GM19438 (cell line): ENCODE measurements at regions not wholly inside any gene's neighbourhood (a gene's known extent, or its start where the extent isn't known, plus 50 kb on each side); places are given as distances from the start of the nearest gene placed in this dataset.

Experiments used
- ATAC-seq: cut with Tn5 transposase; IDR thresholded peaks from one replicate; pipeline ENCODE4 v1.9.1; 2021; ENCODE audit warnings: low read depth; ENCODE audit not compliant: unreplicated experiment

DNA sequence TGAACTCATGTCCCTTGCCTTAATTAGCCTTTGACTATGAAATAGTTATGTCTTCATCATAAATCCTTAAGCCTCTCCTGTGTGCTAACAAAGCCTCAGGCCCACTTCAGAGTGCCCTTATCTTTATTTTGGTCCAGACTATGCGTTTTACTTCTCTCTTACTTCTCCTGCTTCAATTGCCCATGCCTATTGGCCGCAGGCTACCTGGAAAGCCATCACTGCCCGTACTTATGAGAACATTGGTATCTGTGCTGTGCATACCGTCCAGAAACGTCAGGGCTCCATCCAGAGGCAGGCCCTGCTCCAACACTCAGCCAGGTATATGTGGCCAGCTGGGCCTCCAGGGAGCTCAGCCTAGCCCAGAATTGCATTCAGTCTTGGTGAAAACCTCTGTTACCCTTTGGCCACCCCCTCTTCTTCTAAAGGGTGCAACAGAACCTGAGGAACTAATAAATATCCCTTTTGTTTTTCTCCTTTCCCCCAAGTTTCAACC is 212.4 kb upstream of the MTPN start:
- ATAC-seq = no peak

DNA sequence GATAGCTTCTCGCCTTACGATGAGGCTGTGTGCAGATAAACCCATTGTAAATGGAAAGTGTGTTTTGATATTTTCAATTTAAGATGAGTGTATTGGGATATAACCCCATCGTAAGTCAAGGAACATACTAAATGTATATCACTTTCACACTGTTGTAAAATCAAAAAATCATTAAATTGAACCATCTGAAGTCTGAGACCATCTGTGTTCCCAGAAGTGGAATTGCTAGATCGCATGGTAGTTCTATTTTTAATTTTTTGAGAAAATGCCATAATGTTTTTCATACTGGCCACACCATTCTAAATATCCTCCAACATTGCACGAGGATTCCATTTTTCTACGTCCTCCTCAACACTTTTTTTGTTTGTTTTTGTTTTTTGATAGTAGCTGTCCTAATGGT is 209.1 kb upstream of the MTPN start:
- ATAC-seq = no peak

DNA sequence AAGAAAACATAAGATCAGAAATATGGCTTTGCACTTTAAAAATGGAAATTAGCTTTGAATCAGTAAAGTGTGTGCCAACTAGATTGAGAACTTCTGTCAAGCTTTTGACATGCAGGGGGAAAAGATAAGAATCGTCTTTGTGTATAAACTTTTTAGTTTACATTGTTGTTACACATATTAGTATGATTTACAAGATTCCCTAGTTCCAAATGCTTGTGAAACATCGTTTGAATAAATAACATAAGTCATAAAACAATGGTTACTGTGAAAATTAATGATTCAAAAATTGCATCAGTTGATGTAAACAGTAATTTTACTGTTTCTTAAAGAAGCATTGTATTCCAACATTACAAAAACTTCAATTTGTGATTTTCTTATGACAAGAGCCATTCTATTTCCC is 207.6 kb upstream of the MTPN start:
- no peak for ATAC-seq

DNA sequence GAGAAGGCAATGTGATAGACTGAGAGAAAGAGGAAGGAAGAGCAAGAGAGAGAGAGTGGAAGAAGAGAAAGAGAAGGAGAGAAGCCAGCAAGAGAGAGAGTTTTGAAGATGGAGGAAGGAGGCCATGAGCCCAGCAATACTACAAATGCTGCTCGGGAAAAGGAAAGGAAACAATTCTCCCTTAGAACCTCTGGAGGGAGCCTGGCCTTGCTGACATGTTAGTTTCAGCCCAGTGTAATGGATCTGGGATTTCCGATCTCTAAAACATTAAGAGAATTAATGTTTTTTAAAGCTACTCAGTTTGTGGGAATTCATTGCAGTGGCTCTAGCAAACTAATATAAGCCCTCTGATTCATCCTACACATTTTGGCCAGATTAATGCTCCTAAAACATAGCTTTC is 206.8 kb upstream of the MTPN start:
- ATAC-seq = no peak

DNA sequence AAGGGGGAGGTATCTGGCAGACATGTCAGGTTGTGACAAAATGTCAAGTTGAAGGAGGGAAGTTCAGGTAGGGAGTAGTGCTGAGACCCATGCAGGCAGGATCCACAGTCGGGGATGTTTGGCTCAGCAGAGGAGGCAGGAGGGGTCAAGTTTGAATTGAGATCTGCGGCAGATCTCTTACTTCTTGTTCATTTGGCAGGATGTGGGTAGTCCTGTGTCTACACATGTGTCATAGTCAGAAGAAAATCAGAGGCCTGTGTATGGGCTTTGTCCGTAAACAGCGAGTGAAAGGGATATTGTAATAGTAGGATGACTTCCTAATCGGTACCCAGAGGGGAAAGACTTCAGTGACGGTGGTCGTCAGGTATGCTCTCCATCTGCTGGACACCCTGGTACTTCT is 203.8 kb upstream of the MTPN start:
- no peak for ATAC-seq

DNA sequence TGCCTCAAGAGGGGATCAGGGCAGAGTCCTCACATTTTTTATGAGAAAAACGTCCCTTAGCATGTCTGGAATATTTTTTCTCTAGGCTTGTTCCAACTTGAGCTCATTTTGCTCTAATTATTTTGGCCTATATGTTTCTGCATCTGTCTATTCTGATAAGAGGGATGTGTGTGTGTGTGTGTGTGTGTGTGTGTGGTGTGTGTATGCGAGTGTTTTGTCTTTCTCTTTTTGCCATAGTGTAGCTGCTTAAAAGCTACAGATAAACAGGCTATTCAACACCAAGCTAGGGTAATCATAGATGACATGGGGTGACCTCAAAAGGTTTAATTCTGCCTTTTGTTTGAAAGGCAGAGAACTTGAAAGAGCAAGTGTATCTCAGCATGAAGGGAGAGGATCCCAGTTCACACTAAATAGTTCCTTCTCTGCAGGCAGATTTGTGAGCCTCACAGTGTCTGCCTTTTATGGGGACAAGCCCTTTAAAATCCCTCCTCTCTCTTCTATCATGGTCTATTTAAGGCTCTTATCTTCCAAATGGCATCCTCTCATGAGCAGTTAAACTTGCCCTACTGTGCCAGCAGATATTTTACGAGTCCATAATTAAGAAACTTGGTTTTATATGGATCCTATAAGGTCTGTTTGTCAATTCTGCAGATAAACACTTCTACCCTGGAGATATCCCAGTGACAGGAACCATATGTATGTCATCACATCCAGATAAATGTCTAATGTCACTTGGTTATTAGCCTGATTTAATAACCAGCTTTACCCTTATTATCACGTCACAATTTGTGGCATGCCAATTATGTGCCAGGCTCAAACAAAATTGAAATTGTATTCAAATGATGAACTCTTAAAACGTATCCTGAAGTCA is 202.9 kb upstream of the MTPN start:
- no peak for ATAC-seq

DNA sequence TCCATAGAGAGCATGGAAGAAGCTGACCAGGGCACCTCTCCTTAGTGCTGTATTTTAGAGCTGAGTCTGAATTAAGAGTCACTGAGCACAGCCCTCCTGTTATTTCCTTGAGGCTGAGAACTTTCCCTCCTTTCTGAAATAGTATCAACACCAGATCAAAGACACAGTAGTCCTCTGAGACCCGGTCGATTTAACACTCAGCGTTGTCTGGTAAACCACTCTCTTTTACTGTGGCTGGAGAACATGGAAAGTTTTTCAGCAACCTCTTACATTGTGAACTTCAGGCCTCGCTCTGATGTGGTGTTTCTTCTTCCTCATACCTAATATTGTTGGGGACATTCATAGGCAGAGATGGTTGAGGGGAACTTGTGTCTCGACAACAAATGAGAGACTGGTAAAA is 202.0 kb upstream of the MTPN start:
- ATAC-seq = no peak

DNA sequence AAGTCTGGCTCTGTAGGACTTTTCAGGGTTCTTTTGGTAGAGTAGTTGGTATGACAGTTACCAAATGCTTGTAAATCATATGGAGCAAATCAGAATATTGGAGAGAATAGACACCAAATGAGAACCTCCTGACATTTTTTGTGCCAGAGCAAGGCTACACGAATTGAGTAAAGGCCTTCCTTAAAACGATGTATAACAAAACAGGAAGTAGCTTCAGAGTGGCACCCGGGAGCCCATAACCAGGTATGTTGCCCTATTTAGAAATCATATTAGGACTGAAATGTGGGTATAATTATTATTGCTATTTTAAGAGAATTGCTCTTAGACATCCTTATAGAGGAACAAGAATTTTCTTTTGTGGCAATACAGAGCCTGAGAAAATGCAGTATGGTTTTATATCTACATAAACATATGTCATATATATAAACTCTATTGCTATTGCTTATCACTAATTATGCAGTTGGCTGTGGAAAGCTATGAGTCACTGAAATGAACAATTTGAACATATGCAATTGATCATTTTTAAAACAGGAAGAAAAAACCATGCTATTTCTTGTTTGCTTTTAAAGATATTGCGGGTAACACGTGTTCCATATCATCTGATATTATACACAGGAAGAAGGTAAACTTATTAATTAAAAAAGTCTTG is 197.4 kb upstream of the MTPN start:
- no peak for ATAC-seq

DNA sequence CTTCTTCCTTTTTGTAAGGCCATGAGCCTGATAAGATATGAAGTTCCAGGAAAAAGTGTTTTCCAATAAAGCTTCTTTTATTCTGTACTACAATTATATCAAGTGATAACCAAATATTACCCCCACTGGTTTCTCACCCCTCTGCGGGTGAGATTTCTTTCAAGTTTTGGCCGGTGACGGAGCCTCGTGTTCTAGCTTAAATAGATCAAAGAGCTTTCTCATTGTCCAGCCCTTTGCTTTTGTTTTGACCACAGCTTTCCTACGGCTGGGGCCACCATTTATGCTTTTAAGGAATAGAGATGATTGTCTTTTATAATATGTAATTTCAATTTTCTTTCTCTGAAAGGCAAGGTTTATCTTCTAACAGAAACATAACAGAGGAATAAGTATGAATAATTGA is 196.7 kb upstream of the MTPN start:
- ATAC-seq = no peak

DNA sequence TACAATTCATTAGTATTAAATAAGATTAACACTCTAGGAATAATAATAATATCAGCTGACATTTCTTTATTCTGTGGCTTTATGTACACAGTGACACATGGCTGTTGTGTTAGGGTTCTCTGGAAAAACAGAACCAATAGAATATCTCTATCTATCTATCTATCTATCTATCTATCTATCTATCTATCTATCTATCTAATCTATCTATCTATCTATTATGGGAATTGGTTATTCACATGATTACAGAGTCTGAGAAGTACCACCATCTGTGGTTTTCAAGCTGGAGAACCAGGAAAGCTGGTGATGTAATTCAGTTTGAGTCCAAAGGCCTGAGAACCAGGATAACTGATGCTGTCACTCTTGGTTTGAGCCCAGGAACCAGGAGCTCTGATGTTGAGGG is 194.1 kb upstream of the MTPN start:
- ATAC-seq = no peak

DNA sequence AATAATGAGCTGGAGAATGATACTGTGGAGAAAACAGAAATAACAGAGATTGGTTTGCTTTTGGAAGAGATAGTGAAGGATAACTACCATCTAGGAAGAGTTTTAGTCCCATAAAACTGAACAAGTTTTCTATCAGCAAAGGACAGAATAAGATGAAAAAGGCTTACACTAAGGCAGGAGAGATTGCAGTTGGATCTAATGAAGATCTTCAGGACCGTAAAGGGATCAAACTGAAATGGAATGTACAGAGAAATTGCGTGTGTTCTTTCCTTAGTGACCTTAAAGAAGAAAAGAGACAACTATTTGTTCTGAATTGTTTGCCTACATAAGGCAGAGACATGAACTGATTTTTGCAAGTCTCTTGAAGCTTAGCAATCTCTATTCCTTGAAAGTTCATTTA is 191.7 kb upstream of the MTPN start:
- ATAC-seq = no peak

DNA sequence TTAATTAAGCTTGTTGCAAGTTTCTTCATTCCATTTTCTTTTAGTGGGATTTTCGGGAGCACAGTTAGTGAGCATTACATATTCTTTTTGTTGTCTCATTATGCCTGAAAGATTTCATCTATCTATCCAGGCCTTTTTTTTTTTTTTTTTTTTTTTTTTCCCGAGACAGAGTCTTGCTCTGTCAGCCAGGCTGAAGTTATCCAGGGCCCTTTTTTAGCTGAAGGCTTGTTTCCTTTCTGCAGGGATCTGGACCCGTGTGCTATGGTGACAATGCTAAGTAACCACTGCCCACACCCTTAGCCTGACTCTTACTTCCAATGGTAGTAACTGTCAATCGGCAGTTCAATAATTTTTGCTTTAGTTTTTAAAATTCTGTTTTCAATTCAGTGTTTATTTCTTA is 190.8 kb upstream of the MTPN start:
- ATAC-seq = no peak

DNA sequence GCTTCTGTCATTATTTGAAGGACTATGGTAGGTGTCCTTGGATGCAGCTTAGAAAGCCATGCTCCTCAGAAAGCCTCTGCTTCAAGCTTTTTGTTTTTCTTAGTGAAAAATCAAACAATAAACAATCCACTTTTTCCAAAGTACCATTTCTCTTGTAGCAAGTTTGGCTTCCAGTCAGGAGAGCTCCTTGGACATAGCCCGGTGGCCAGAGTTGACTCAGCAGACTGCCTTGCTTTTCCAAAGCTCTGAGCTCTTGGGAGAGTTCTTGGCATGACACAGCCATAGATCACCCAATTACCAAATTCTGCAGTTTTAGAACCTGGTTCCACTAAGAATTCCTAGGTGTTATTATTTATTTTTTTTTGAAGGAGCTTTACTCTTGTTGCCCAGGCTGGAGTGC is 189.4 kb upstream of the MTPN start:
- no peak for ATAC-seq

DNA sequence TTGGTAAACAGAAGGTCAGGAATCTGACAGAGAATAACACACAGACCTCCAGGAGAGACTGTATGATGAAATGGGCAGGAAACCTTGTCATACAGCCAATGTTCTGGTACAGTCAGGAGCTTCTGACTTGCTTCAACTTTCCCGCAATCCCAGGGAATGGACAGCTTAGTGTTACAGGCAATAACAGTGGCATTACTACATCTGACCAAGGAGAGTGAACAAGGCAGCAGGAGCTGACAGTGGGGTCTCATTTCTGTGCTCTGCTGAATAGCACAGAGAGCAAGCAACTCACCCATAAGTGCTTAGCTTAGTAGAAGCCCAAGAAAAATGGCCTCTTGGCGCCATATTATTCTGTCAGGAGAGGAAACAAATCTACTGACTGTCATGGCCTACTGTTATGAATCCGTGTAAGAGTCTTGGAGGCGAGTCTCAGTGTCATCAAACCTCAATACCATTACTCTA is 186.2 kb upstream of the MTPN start:
- ATAC-seq = no peak

DNA sequence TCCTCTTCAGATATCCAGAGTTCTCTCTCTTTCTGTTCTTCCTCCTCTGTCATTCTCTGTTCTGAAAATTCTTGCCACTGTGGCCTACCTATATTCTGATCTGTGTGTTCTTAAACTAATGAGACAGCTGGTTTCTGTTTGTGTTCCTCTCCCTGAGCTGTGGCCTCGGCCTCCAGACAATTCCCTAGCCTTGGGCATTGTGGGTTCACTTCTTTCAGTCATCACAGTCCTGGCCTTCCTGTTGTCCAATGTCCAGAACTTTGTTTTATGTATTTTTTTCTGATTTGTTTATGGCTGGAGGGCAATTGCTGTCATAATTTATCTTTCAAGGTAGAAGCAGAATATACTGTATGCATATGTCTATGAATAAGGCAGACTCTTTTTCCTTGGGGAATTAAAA is 173.2 kb upstream of the MTPN start:
- no peak for ATAC-seq

DNA sequence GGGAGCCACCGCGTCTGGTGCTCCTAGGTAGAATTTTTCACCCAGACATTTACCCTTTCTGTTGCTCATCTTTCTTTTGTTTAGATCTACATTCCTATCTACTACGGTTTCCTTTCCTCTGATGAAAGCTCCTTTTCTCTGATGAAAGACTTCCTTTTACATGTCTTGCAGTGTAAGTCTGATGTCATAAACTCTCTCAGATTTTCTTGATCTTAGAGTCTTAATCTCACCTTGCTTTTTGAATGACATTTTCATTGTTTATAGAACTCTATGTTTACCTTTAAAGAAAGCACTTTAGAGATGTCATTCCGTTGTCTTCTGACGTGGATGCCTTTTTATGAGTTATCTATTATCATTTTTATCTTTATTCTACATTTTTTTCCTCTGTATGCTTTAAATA is 171.8 kb upstream of the MTPN start:
- no peak for ATAC-seq

DNA sequence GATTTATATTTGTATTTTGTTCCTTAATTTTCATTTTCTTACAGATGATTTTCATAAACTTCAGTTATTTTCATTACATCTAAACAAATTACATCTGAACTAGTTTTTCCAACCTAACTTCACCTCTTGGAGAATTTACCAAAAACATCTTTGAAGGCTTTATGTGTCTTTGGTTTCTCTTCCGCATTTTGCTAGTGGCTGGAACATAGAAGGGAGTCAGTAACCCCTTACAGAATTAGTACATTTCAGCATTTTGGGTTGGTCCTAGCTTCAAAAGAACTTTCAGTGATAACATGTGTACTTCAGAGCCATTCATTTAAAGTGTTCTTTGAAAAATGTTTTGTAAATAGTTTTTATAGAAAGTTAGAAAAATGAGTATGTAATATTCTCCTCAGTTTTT is 169.8 kb upstream of the MTPN start:
- ATAC-seq = no peak

DNA sequence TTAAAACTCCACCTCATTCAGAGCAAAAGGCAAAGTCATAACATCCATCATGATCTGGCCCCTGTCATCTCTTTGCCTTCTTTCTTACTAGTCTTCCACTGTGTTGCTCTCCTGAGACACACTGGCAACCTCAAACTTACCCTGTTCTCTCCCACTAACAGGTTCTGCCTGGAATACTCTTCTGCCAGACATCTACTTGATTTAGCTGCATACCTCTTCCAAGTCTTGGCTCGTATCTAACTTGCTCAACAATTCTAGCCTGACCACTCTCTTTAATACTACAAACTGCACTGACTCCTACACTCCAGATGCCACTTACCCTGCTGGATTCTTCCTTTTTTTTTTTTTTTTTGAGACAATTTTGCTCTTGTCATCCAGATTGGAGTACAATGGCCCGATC is 167.0 kb upstream of the MTPN start:
- no peak for ATAC-seq

DNA sequence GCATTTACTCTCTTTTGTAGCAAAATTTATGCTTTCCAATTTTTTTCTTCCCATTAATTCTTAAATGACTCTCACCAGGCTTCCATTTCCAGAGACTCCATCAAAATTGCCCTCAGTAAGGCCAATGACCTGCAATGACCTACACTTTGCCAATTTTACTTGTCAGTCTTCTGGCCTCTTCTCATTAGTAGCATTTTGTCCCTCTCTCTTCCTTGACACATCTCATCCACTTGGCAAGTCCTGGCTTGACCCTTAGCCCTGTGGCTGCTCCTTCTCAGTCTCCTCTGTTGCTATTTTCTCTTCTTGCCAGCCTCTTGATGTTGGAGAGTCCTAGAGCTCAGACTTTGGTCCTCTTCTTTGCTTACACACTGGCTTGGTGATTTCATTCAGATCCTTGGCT is 166.1 kb upstream of the MTPN start:
- no peak for ATAC-seq

DNA sequence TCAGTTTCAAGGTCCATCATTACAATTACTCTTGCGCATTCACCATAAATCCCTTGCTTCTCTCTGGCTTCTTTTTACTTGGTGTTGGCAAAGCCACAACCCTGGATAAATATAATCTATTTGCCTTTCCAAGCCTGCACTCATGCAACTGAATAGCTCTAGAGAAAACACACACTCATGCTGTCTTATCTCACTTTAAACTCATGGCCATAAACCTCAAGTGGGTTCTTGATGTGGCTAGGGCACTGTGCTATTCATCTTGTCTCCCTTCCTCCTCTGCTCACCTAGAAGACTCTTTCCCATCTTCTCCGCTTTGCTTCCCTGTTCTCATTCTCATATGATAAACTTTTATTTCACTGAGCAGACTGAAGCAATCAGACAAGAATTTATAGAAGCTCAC is 165.4 kb upstream of the MTPN start:
- no peak for ATAC-seq

DNA sequence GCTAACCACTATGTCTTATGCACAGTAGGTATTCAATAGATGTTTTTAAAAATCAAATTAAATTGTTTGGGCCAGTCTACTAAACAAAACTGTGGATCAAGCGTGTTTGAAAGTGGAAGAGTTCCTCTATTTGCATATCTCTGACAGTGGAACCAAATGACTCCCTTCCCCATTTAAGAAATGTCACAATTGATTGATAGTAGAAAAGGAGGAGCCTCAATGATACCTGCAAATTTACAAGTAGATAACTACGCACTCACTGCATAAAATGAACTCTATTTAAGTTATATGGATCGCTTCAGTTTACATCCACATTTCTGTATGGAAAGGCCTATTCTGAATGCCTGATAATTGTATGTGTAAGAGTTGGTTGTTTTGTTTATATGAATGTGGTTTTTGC is 163.3 kb upstream of the MTPN start:
- no peak for ATAC-seq

DNA sequence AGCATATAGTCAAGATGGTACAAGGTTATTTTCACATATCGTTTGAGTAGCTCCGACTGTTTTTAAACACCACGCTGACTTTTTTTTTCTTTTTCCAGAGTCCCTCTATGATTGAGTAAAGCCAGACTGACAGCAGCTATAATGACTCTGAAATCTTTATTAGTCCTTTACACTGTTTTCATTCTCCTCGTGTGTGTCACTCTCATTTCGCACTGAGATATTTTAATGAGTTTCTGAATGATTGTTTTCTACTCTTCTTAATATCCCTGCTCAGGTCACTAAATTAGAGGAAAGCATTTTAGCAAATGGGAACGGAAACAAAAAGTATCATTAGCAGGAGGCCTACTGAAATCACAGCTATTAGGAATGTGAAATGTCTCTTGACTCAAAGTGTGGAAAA is 162.3 kb upstream of the MTPN start:
- no peak for ATAC-seq
